ENCODE measurements at regions not wholly inside any gene's neighbourhood (a gene's known extent, or its start where the extent isn't known, plus 50 kb on each side); places are given as distances from the start of the nearest gene placed in this dataset.

- no peak for TF ChIP-seq CTCF (conservative IDR thresholded peaks at IDR 0.05; ENCODE audit: low read depth, low read length)
- TF ChIP-seq EZH2 (IDR thresholded peaks at IDR 0.05; ENCODE audit: borderline replicate concordance, low read depth, low read length, poor library complexity, severe bottlenecking): no peak
Measured at GRCh38 chr13:36530861-36531590, 98.7 kb downstream of the CCNA1 start.
